Neural progenitor cell (in vitro differentiated cells): ENCODE measurements at regions not wholly inside any gene's neighbourhood (a gene's known extent, or its start where the extent isn't known, plus 50 kb on each side); places are given as distances from the start of the nearest gene placed in this dataset.

ENCODE experiments used
- CTCF ChIP-seq: fragments of 200-600 bp; sonication (generic); IDR thresholded peaks from 2 replicates; pipeline ENCODE4 v1.5.1; 2017; ENCODE audit warnings: antibody characterized with exemption, mild to moderate bottlenecking
- EZH2 ChIP-seq: fragments of 200-600 bp; sonication (generic); IDR thresholded peaks from 2 replicates; pipeline ENCODE4 v1.6.1; 2017; ENCODE audit warnings: antibody characterized with exemption, mild to moderate bottlenecking, moderate library complexity
- EZH2phosphoT487 ChIP-seq: fragments of 200-600 bp; sonication (generic); IDR thresholded peaks from 2 replicates; pipeline ENCODE4 v1.6.1; 2017; ENCODE audit warnings: antibody characterized with exemption

- TF ChIP-seq CTCF (no peak), EZH2 (no peak), EZH2phosphoT487 (no peak)
Observed at GRCh38 chr10:131626274-131626673, 274.5 kb upstream of the PPP2R2D start.
